Astrocyte of the cerebellum (primary cell): ENCODE measurements at regions not wholly inside any gene's neighbourhood (a gene's known extent, or its start where the extent isn't known, plus 50 kb on each side); places are given as distances from the start of the nearest gene placed in this dataset.

Source experiments
- DNase-seq: peaks from one replicate; pipeline ENCODE4 v3.0.0-alpha.2; 2011; ENCODE audit warnings: low read depth
- H3K4me3 ChIP-seq: 2 replicates; pipeline ENCODE4 v1.5.1; 2011; ENCODE audit warnings: mild to moderate bottlenecking, low read depth, low read length, moderate library complexity
- CTCF ChIP-seq: IDR thresholded peaks from 2 replicates; pipeline ENCODE4 v1.5.1; 2012; ENCODE audit warnings: low read length, low read depth, moderate library complexity, mild to moderate bottlenecking; ENCODE audit errors: missing control alignments
- in situ Hi-C: cut with HindIII; loops from 2 replicates; pipeline ENCODE4 v1.10.0; 2017; ENCODE audit warnings: low sequenced_read_pairs

- in situ Hi-C loops, result no loop called here
- TF ChIP-seq CTCF, result no peak
- DNase-seq, result no peak
- no peak overlapping the region for H3K4me3 ChIP-seq
Measured at GRCh38 chr1:68780919-68781318, 284.0 kb upstream of the DEPDC1 start.

GRCh38 chr1:68782890-68783289 is 286.0 kb upstream of the DEPDC1 start:
- in situ Hi-C loops, result no loop called here

GRCh38 chr1:68785328-68785727 is 288.4 kb upstream of the DEPDC1 start:
- in situ Hi-C loops, result no loop called here
- no peak for TF ChIP-seq CTCF
- no peak for DNase-seq
- H3K4me3 ChIP-seq, result no peak overlapping the region

More at GRCh38 chr1:68782890-68783289, 286.0 kb upstream of the DEPDC1 start:
- no peak for TF ChIP-seq CTCF
- DNase-seq, result no peak
- H3K4me3 ChIP-seq, result no peak overlapping the region

- TF ChIP-seq CTCF, result no peak
- no peak for DNase-seq
- H3K4me3 ChIP-seq, result no peak overlapping the region
- in situ Hi-C loops, result no loop called here
Measured at GRCh38 chr1:68788762-68789161, 291.9 kb upstream of the DEPDC1 start.

GRCh38 chr1:68791800-68792199 is 294.9 kb upstream of the DEPDC1 start:
- H3K4me3 ChIP-seq, result no peak overlapping the region
- in situ Hi-C loops, result no loop called here
- DNase-seq, result no peak
- TF ChIP-seq CTCF, result no peak

GRCh38 chr1:68795956-68796355 is 299.1 kb upstream of the DEPDC1 start:
- no peak for TF ChIP-seq CTCF
- DNase-seq, result no peak
- in situ Hi-C loops, result no loop called here
- no peak overlapping the region for H3K4me3 ChIP-seq

- no peak overlapping the region for H3K4me3 ChIP-seq
- no peak for DNase-seq
- TF ChIP-seq CTCF, result no peak
- in situ Hi-C loops, result no loop called here
Measured at GRCh38 chr1:68796888-68797287, 300.0 kb upstream of the DEPDC1 start.
